Stimulated activated naive CD8-positive, alpha-beta T cell treated with anti-CD3 and anti-CD28 coated beads, Interleukin-15, Interleukin-2, amounts not matched to agents 100 U/mL and 50 U/mL, for 24 hours (primary cell): ENCODE measurements at regions not wholly inside any gene's neighbourhood (a gene's known extent, or its start where the extent isn't known, plus 50 kb on each side); places are given as distances from the start of the nearest gene placed in this dataset.
A peak's percentile ranks its signal among the peaks of the same experiment; 100 is the strongest.

Experiments used
- ATAC-seq: fragments of 150-1000 bp; cut with Tn5 transposase; one replicate; pipeline ENCODE4 v1.10.0; 2021
- DNase-seq: peaks from one replicate; pipeline ENCODE4 v3.0.0; 2021

DNA sequence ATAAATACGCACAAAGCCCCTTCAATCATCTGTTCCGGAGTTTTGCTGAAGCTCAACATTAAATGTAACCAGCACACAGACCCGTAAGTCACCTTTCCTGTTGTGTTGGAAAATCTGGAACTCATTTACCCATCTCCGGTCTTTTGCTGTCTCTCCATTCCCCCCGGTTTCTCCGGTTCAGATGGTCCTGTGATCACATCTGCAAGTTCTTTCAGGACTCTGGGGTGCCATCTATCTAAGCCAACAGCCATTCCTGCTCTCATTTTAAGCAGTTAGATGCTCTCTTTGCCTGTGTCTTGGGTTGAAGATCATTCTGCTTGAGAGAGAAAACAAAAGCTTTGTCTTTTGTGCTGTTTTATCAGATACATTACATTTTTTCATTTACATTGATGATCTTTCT lies 91.7 kb upstream of the TGIF1 start:
- no peak for ATAC-seq
- no peak for DNase-seq

DNA sequence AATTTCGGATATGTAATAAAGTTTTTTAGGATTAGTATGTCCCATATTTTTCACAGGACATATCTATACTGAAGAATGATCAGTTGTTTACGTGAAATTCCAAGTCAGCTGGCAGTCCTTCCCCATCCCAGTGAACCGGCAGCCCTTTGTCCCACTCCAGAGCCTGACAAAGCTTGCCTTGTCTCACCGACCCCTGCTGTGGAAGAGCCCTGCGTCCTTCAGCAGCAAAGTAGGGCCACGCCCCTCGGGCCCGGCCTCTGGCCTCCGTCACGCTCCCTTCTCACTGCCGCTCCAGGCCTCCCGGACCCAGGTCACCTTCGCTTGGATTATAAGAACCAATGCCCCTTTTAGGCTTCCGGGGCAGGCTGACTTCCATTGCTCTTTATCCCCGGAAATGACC lies 89.8 kb upstream of the TGIF1 start:
- no peak for ATAC-seq
- DNase-seq = no peak

DNA sequence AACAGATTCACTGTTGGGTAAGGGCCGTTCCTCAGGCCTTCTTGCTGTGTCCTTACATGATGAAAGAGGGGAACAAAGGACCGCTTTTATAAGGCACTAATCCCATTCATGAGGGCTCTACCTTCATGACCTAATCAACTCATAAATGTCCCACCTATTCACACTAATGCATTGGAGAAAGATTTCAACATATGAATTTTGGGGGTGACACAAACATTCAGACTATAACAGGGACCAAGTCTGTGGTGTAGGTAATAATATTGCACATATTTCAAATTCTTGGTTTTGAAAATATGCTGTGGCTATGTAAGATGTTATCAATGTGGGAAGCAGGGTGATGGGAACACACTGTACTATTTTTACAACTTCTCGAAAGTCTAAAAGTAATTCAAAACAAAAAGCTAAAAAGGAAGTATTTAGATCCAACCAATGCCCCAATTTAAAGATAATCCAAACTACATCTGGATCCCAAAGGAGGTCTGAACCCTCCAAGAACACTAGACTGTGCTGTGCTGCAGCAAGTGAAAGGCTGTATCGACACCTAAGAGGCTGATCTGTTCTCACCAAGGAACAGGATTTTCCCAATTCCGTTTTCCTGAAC lies 82.4 kb upstream of the TGIF1 start:
- ATAC-seq (no peak), DNase-seq (no peak)

DNA sequence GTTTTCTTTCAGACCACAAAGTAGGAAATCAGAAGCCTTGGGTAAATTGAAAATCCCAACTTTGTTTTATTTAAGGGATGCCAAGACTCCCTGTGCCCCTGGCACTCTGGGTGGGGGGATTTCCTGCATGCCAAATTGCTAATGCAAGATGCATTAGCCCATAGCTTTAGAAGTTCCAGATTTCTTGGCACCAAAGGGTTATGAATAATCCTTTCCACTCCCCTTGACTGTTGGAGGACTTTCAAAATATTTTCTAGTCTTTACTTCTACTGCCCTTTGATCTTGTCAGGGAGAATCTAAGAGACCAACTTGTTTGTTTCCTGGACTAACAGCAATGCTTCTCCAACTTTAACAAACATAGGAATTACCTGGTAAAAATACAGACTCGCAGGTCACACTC lies 81.8 kb upstream of the TGIF1 start:
- DNase-seq = no peak
- ATAC-seq = no peak

DNA sequence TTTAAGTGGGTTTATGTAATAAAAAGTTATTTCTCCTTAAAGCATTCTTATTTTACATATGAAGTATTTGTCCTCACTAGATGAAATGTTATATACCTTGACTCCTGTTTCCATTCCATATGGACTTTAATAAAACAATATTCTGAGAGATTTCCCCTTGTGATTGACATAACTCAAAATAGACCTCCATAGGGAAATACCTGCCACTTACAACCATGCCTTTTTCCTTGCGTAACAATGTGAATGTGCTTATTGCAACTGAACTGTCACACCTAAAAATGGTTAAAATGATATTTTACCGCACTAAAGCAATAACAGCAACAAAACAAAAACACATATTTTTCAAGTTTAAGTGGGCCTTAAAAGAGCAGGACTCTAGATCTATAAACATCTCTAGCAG lies 70.3 kb upstream of the TGIF1 start:
- ATAC-seq = no peak
- no peak for DNase-seq

DNA sequence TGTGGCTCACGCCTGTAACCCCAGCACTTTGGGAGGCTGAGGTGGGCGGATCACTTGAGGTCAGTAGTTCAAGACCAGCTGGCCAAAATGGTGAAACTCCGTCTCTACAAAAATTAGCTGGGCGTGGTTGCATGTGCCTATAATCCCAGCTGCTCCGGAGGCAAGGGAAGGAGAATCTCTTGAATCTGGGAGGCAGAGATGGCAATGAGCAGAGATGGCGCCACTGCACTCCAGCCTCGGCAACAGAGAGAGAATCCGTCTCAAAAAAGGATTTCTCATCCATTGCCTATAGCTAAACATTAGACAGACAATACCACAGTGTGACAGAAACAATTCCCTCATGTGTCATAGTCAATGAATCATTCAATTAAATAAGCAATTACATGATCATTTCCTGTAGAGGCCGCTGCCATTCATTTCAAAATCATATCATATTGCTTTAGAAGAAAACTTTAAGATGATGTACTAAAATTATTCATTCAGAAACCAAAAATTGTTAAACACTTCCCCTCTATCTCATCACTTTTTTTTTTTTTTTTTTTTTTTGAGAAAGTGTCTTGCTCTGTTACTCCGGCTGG lies 69.5 kb upstream of the TGIF1 start:
- DNase-seq (no peak), ATAC-seq (peak; percentile 90)

DNA sequence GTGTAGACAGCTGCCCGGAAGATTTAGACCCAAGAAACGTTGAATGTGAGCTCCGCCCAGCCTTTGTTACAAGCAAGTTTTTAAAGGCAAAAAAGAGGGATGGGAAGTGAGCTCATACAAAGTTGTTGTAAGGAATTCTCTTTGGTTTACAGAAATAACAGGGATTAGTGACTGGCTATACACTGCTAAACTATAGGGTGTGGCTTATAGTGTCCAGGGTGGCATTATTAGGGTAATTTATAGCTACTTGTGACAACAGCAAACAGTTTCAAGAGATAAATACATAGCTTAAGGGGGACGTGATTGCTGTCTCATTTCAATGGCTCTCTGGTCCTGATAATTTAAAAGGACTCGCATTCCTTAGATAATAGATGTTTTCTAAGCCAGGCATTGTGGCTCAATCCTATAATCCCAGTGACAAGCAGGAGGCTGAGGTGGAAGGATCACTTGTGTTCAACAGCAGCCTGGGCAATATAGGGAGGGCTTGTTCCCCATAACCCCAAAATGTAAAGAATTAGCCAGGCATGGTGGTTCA lies 66.5 kb upstream of the TGIF1 start:
- no peak for DNase-seq
- ATAC-seq = no peak

DNA sequence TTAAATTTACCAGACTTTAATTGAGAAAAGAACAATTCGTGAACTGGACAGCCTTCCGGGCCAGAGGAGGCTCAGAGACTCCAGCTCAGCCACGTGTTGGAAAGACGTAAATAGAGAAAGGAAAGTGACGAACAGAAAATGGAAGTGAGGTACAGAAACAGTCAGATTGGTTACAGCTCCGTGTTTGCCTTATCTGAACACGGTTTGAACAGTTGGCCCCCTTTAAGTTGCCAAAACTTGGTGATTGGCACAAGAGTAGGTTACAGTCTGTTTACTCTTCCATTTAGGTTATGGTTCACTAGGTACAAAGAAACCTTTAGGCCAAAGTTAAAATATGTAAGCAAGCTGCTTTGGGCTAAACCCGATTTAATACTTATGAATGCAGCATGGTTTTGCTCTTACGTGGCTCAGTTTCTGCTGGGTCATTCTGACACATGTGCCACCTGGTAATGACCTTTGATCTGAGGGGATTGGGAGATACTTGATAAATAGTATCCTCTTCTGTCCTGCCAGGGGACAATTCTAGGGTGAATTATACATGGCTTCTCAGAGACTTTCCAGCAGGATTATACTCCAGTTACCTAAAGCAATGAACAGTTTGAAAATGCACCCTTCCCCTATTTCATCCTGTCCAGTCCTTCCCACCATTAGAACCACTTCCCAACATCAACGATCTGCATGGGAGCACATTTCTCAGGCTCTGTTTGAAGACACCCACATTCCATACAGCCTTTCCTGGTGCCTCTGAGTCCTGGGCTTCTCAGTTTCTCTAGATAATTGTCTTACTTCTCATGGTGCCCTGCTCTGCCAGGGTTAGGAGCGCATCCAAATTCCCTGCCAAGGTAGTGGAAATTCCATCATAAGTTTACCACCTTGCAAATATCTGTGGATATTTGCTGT lies 65.1 kb upstream of the TGIF1 start:
- no peak for ATAC-seq
- no peak for DNase-seq

DNA sequence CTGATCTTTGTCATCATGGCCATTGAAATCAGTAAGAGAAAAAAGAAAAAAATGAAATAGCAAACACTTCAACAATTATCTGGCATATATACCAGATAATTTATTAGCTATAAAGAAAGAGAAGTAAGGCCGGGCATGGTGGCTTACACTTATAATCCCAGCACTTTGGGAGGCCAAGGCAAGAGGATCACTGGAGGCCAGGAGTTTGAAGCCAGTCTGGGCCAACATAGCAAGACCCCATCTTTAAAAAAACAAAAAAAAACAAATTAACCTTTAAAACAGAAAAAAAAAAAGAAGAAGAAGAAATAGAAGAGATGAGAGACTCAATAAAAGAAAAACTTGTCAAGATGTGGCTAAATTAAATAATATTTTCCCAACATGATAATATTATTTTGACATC lies 61.6 kb upstream of the TGIF1 start:
- ATAC-seq (no peak), DNase-seq (no peak)

DNA sequence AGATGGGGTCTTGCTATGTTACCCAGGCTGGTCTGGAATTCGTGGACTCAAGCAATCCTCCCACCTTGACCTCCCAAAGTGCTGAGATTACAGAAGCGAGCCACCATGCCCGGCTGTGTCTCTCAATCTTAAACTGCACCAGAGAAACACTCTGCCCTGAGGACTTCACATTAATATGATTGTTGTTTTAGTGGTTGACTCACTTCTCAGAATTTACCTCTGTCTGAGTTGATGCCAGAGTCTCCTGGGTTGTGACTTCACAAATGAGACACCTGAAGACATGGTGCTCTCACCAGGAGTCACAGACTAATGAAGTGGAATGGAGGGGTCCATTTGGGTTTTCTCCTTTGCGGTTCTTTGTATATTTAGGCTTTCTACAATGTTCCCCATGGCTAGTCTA lies 61.0 kb upstream of the TGIF1 start:
- no peak for DNase-seq
- no peak for ATAC-seq

DNA sequence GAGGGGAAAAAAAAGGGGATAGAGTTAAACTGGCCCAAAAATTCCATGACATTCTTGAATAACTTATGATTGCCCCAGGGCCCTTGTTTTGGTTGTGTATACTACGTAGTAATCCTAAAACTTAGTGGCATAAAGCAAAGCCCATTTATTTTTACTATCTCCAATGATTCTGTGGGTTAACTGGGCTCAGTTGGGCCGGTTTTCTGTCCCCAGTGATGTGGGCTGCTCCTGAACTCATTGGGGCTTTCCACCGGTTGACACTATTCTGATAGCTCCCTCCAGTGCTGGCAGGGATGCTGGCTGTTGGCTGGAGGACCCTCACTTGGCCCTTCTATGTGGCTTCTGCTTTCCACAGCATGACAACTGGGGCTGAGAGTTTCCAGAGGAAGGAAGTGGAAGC lies 60.0 kb upstream of the TGIF1 start:
- ATAC-seq (no peak), DNase-seq (no peak)

DNA sequence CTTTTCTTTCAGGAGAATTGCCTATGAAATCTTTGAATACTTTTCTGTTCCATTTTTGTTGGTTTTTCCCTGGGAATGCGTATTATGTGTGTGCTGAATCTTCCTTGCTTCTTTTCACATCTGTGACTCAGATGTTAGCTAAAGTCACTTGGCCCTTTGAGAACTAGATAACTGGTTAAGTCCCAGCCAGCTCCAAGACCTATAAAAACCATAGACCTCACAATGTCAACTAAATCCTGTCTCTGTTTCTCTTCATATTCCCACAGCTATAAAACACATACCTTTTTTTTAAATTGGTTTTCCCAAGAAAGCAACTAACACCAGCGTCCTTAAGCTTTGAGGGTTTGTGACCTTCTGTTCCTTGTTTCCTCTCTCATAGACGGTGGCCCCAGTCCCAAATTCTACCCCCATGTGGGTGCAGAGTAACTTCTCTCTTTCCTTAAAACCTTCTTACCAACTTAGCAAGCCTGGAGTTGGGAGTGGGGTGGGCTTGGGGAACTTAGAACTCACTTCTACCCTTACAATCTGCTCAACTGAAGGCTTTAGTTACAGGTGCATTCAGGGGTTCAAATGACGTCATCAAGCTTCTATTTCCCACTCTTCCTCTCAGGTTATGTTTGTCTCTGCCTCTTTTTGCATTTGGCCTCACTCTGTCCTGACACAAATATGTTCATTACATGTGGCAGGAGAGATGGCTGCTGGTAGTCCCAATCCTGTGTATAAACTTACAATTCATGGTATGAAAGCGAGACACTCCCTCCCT lies 58.1 kb upstream of the TGIF1 start:
- no peak for DNase-seq
- ATAC-seq = no peak

DNA sequence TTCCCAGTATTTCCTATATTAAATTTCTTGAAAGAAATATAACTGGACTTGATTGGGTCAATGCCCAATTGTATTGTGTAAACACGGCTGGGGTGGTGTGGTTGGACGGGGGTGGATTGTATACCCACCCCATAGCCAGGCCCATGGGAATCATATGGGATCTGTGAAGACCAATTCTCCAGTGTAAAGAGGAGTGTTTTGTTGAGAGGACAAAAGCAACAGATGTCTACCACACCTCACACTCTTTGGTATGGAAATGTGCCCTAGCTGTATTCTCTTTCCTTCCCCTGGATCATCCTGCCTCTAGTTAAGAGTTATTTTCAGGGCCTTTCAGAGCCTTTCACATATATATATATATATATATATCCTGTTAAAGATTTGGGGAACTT lies 57.5 kb upstream of the TGIF1 start:
- ATAC-seq (no peak), DNase-seq (no peak)

DNA sequence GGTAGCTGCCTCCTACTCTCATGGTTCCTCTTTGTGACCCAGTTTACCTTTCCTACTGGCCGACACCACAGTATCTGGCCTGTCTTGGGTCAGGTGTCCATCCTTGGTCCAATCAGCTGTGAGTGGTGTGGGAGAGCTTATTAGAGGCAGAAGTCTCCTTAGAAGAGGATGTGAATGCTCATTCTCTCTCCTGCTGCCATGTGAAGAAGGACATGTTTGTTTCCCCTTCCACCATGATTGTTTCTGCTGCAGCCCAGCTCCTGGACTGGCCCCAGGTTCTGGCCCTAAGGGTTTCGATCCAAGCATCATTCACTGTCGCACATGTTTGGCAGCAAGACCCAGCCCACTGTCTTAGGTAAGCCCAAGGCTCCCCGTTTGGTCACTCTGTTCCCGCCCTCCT lies 55.3 kb upstream of the TGIF1 start:
- DNase-seq (no peak), ATAC-seq (no peak)

DNA sequence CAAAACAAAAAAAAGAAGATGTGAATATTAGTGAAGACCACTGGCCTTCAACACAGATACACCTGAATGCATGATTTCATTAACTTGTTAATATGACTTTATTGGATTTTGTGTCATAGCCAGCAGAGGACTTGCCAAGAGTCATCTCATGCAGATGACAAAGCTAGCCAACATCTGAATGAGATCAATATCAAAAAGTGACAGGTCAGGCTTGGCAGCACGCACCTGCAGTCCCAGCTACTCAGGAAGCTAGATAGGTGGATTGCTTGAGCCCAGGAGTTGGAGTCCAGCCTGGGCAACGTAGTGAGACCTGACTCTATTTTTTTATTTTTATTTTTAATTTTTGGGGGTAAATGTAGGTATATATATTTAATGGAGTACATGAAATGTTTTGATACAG lies 54.5 kb upstream of the TGIF1 start:
- no peak for DNase-seq
- ATAC-seq = no peak

DNA sequence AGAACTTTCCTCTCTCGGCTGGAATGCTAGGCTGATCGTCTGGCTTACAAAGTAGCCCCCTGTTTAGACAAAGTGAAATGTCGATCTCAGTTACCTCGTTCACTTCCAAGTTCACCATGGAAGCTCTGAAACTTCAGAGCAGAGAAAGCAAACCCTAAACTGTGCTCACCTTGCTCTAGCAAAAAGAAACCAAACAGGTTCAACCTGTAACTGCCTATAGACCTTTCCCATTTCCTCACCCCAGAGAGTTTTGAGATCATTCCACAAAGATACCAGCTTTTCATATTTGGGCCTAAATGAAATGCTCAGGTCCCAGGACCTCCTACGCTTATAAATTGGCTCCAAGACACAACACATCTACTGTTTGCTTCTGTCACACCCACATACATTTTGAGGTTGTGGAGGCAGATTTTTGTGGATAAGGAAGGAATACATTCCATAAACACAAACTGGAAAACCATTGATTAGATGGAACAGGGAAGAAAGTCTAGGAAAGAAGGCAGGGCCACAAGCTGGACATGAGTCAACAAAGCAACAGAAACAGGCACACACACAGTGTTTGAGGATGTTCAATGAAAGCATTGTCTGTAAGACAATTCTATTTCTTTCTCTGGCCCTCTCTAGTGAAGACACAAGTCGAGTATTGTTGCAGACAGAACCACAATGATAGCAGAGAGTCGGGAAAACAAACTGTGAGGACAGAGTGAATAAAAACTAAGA lies 52.8 kb upstream of the TGIF1 start:
- DNase-seq (no peak), ATAC-seq (no peak)

DNA sequence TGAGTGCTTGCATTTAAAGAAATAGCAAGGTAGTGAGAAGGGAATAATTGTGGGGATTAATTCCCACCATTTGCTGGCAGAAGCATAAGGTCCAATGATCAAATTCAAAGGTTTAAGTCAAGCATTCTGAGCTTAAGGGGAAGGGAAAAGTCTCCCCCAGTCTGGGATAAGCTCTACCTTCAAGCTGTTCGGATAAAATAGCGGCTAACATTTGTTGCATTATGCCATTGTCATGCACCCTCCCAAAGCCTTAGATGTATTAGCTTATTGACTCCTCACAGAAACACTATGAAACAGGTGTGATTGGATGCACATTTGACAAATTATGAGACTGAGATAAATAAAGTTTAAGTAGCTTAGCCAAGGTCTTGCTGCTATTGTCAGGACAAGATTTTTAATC lies 52.2 kb upstream of the TGIF1 start:
- no peak for DNase-seq
- no peak for ATAC-seq
